Gastrocnemius medialis (tissue), 4 donors: ENCODE measurements at regions not wholly inside any gene's neighbourhood (a gene's known extent, or its start where the extent isn't known, plus 50 kb on each side); places are given as distances from the start of the nearest gene placed in this dataset.
"Not testable (repeated sequence)": the region's sequence is repeated elsewhere in the genome, so short reads cannot be mapped to it uniquely, and the experiment has no call there.

Experiments
- CTCF ChIP-seq, 5 experiments: fragments of 450-650 bp in 3 of 5; fragments of 200-600 bp in 2 of 5; sonication (generic) in 2 of 5; IDR thresholded peaks in 4 of 5; conservative IDR thresholded peaks in 1 of 5; 1 replicate in 4 of 5; 2 replicates in 1 of 5; pipeline ENCODE4 v1.5.1; 2016 to 2019; ENCODE audit warnings: antibody characterized with exemption in 5 of 5, mild to moderate bottlenecking in 3 of 5, moderate library complexity in 3 of 5
- POLR2A ChIP-seq, 2 donors: fragments of 450-650 bp; IDR thresholded peaks; one replicate each; pipeline ENCODE4 v1.6.1; 2017; ENCODE audit warnings: antibody characterized with exemption in 2 of 2, mild to moderate bottlenecking in 2 of 2, moderate library complexity in 2 of 2

GRCh38 chr17:21626987-21627386 is 65.3 kb upstream of the KCNJ18 start:
- not testable (repeated sequence) for TF ChIP-seq CTCF (IDR thresholded peaks at IDR 0.05 in 4 of 5, conservative IDR thresholded peaks at IDR 0.05 in 1 of 5); POLR2A (IDR thresholded peaks at IDR 0.05)
